Uterus (tissue), 3 donors: ENCODE measurements at regions not wholly inside any gene's neighbourhood (a gene's known extent, or its start where the extent isn't known, plus 50 kb on each side); places are given as distances from the start of the nearest gene placed in this dataset.

Source experiments
- DNase-seq, 2 donors: peaks; one replicate each; pipeline ENCODE4 v3.0.0-alpha.2; 2019 to 2020
- H3K27ac ChIP-seq, 2 donors: fragments of 200-600 bp; sonication (generic); 1 replicate in 1 of 2; 2 replicates in 1 of 2; pipeline ENCODE4 v1.5.1; 2016 to 2018
- H3K27me3 ChIP-seq, 2 donors: fragments of 200-600 bp; sonication (generic); one replicate each; pipeline ENCODE4 v1.5.1; 2018 to 2019; ENCODE audit warnings: control low read depth in 1 of 2
- H3K36me3 ChIP-seq, 2 donors: fragments of 200-600 bp; sonication (generic); one replicate each; pipeline ENCODE4 v1.5.1; 2019; ENCODE audit warnings: control low read depth in 1 of 2
- H3K4me1 ChIP-seq, 2 donors: fragments of 200-600 bp; sonication (generic); one replicate each; pipeline ENCODE4 v1.5.1; 2018 to 2019; ENCODE audit warnings: control low read depth in 1 of 2
- H3K4me3 ChIP-seq, 2 donors: fragments of 200-600 bp; sonication (generic); 1 replicate in 1 of 2; 2 replicates in 1 of 2; pipeline ENCODE4 v1.5.1; 2018 to 2019; ENCODE audit warnings: mild to moderate bottlenecking in 1 of 2
- H3K9me3 ChIP-seq, 2 donors: fragments of 200-600 bp; sonication (generic); one replicate each; pipeline ENCODE4 v1.5.1; 2019; ENCODE audit warnings: control low read depth in 1 of 2
- POLR2A ChIP-seq, 2 donors: fragments of 450-650 bp; IDR thresholded peaks; one replicate each; pipeline ENCODE4 v1.6.1; 2016; ENCODE audit warnings: antibody characterized with exemption in 2 of 2, mild to moderate bottlenecking in 1 of 2, moderate library complexity in 1 of 2
- intact Hi-C: fragments of 100-400 bp; cut with DNase I; formaldehyde crosslinking; loops from one replicate; pipeline ENCODE4 v1.15.1; 2023; ENCODE audit warnings: low total_unique reads
- TF ChIP-seq, protein P1 (sequence below), 4 experiments: fragments of 200-600 bp in 2 of 4; fragments of 450-650 bp in 2 of 4; sonication (generic) in 2 of 4; IDR thresholded peaks; one replicate each; pipeline ENCODE4 v1.5.1; 2016 to 2019; ENCODE audit warnings: antibody characterized with exemption in 4 of 4, mild to moderate bottlenecking in 2 of 4, moderate library complexity in 1 of 4
- donor health status: DM: yes; HTN: yes; CAD: no.

GRCh38 chr12:115553622-115554021, 723.9 kb downstream of the MED13L start:
- Histone ChIP-seq H3K27ac (no peak overlapping the region), H3K9me3 (no peaks in the 10 kb centered on the region), H3K4me3 (no peak overlapping the region), H3K36me3 (no peaks in the 10 kb centered on the region), H3K4me1 (no peaks in the 10 kb centered on the region), H3K27me3 (no peaks in the 10 kb centered on the region)
- no peak for TF ChIP-seq POLR2A (IDR thresholded peaks at IDR 0.05)
- TF ChIP-seq, protein P1, sequence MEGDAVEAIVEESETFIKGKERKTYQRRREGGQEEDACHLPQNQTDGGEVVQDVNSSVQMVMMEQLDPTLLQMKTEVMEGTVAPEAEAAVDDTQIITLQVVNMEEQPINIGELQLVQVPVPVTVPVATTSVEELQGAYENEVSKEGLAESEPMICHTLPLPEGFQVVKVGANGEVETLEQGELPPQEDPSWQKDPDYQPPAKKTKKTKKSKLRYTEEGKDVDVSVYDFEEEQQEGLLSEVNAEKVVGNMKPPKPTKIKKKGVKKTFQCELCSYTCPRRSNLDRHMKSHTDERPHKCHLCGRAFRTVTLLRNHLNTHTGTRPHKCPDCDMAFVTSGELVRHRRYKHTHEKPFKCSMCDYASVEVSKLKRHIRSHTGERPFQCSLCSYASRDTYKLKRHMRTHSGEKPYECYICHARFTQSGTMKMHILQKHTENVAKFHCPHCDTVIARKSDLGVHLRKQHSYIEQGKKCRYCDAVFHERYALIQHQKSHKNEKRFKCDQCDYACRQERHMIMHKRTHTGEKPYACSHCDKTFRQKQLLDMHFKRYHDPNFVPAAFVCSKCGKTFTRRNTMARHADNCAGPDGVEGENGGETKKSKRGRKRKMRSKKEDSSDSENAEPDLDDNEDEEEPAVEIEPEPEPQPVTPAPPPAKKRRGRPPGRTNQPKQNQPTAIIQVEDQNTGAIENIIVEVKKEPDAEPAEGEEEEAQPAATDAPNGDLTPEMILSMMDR (IDR thresholded peaks at IDR 0.05), result no peak
- no peak for DNase-seq
- intact Hi-C loops, result no loop called here

DNA sequence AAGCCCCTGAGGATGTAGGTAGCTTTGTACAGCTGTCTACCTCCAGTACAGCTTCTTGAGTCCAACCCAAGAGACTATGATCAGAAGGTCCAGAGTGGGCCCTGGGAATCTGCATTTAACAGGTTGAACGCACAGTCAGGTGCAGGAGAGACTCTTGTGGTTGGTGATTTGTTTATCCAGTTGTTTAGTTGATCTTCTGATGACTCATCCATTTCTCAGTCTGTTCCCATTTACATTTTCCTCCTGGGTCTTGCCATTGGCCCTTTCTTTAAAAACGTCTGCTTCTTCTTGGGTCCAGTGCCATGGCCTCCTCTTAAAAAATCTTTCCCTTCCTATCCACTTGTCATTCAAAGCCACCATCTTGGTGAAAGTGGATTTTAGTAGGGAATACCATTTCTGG, 734.2 kb downstream of the MED13L start:
- no peaks in the 10 kb centered on the region for H3K4me1 ChIP-seq
- TF ChIP-seq, protein P1 (IDR thresholded peaks at IDR 0.05), result no peak
- intact Hi-C loops, result no loop called here

DNA sequence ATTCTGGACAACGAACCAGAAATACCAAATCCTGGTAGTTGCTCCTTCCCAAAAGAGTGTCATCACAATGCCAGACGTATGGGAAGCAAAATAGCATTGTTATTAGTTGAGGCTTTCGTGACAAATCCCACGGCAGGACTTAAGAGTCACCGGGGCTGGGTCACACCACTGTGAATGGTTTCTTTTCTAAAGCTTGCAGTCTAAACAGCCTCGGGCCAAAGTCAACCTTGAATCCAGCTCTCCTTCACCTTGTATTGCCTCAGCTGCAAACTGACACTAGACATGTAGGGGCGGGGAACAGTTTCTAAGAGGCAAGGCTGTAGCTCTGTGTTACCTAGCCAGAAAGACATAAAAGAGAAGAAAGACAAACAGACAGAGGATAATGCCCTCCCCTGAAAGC, 734.8 kb downstream of the MED13L start:
- no peaks in the 10 kb centered on the region for H3K36me3 ChIP-seq
- no peaks in the 10 kb centered on the region for H3K4me1 ChIP-seq
- H3K9me3 ChIP-seq, result no peaks in the 10 kb centered on the region
- no peak overlapping the region for H3K4me3 ChIP-seq
- no peak for DNase-seq
- intact Hi-C loops, result no loop called here
- no peaks in the 10 kb centered on the region for H3K27me3 ChIP-seq
- H3K27ac ChIP-seq, result no peak overlapping the region
- no peak for TF ChIP-seq POLR2A (IDR thresholded peaks at IDR 0.05)
- TF ChIP-seq, protein P1 (IDR thresholded peaks at IDR 0.05), result no peak

More for the DNA sequence above, 734.2 kb downstream of the MED13L start:
- DNase-seq, result no peak
- no peaks in the 10 kb centered on the region for H3K27me3 ChIP-seq
- H3K4me3 ChIP-seq, result no peak overlapping the region
- no peak overlapping the region for H3K27ac ChIP-seq
- no peaks in the 10 kb centered on the region for H3K36me3 ChIP-seq
- H3K9me3 ChIP-seq, result no peaks in the 10 kb centered on the region

GRCh38 chr12:115541891-115542421, 735.5 kb downstream of the MED13L start:
- H3K4me1 ChIP-seq, result no peaks in the 10 kb centered on the region
- no peak overlapping the region for H3K27ac ChIP-seq
- no peaks in the 10 kb centered on the region for H3K36me3 ChIP-seq
- no peak for DNase-seq
- H3K27me3 ChIP-seq, result no peaks in the 10 kb centered on the region
- no peaks in the 10 kb centered on the region for H3K9me3 ChIP-seq
- TF ChIP-seq, protein P1 (IDR thresholded peaks at IDR 0.05), result no peak
- TF ChIP-seq POLR2A (IDR thresholded peaks at IDR 0.05), result no peak
- H3K4me3 ChIP-seq, result no peak overlapping the region
- intact Hi-C loops, result no loop called here

- no peak for DNase-seq
- H3K36me3 ChIP-seq, result no peaks in the 10 kb centered on the region
- no peaks in the 10 kb centered on the region for H3K4me1 ChIP-seq
- no peaks in the 10 kb centered on the region for H3K9me3 ChIP-seq
- no peak overlapping the region for H3K4me3 ChIP-seq
- H3K27ac ChIP-seq, result no peak overlapping the region
- no peaks in the 10 kb centered on the region for H3K27me3 ChIP-seq
- intact Hi-C loops, result no loop called here
- TF ChIP-seq POLR2A (IDR thresholded peaks at IDR 0.05), result no peak
- TF ChIP-seq, protein P1 (IDR thresholded peaks at IDR 0.05), result no peak
Measured at GRCh38 chr12:115528466-115528865, 749.0 kb downstream of the MED13L start.
